CD4-positive, alpha-beta T cell treated with Interferon gamma for 1 hour (primary cell): ENCODE measurements at regions not wholly inside any gene's neighbourhood (a gene's known extent, or its start where the extent isn't known, plus 50 kb on each side); places are given as distances from the start of the nearest gene placed in this dataset.

Source experiments
- DNase-seq: peaks from one replicate; pipeline ENCODE4 v3.0.0-alpha.2; 2020

DNA sequence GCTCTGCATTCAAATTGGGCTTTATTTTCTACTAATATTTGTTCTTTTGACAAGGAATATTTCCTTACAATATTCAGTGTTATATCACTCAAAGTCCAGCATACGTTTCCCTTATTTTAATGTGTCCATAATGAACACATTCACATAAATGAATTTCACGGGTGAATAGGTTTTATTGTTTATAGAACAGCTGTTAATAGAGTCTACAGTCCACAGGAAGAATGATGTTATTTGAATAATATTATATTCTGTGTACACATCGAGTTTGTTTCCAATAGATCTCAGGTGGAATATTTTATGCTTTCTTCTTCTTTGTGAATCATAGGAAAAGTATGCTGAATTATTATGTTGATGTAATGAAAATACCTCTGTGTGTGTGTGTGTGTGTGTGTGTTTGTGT lies 582.4 kb downstream of the CDH26 start:
- no peak for DNase-seq

DNA sequence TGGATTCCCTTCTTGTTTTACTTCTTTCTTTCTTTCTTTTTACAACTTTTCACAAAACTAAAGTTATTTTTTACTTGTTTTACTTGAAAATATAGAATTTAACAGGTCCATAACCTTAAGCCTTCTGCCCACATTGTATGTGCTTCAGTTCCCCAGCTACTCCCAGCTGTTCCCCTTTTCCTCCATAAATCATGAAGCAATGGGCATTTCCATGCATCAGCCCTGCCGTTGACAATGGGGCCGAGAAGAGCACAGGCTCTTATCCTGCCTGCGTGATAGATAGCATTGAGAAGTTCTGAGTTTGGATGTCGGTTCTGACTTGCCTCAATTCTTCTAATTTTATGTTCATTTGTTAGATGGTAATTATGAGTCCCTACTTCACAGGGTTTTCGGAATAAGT lies 583.8 kb downstream of the CDH26 start:
- no peak for DNase-seq

DNA sequence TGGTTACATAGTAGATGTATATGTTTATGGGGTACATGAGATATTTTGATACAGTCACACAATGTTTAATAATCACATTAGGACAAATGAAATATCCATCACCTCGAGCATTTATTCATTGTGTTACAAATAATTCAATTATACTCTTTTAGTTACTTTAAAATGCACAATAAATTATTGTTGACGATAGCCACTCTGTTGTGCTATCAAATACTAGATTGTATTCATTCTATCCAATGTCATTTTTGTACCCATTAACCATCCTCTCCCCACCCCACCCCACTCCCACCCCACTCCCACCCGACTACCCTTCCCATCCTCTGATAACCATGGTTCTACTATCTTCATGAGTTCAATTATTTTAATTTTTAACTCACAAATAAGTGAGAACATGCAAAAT lies 585.4 kb downstream of the CDH26 start:
- no peak for DNase-seq

DNA sequence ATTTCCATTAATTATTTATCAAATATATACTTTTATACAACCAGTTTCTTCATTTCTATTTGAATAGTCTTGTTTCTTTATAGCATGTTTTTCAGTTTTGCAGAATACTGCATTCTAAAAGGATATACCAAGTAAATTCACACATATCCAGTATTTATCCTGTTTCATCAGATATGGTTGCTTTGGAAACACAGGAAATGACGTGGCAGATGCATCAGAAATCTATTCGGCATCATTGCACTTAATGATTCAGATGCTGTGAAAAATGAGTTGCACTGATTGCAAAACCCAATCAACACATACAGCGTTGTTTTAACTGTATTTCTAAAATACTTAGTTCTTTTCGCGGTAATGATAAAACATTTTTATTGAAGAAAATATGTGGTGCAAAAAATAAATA lies 594.9 kb downstream of the CDH26 start:
- DNase-seq: no peak

DNA sequence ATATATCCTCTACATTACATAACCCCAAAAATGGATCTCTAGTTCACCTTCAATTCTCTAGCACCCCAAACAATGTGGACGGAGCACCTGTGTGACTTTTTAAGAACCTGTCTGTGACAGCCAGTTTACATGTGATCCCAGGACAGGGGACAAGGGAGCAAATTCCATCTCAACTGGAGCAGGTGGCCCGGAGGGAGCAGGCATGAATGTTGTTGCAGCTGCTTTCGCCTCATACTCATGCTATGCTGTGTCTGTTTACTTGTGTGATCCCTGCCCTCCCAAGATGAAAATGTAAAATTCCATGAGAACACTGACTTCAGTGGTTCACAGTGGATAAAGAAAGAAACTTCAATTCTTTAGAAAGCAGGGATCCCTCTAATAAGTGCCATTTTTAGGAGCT lies 600.3 kb downstream of the CDH26 start:
- no peak for DNase-seq

DNA sequence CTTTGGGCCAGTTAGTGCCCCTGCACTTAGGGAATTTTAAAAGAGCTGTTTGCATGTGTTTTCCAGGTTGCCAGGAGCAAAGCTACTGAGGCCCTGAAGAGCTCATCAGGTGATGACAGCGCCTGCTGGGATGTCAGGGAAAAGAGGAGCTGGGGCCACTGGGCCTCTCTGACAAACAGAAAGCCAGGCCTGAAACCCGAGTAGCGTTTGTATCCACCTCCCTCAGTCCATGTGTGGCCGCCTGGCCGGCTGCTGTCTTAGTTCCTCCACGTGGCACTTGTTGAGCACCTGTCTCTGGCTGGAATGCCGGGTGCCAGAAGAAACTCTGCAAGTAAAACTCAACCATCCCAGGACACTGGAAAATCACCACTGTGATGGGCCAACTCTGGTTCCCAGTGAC lies 601.2 kb downstream of the CDH26 start:
- no peak for DNase-seq

DNA sequence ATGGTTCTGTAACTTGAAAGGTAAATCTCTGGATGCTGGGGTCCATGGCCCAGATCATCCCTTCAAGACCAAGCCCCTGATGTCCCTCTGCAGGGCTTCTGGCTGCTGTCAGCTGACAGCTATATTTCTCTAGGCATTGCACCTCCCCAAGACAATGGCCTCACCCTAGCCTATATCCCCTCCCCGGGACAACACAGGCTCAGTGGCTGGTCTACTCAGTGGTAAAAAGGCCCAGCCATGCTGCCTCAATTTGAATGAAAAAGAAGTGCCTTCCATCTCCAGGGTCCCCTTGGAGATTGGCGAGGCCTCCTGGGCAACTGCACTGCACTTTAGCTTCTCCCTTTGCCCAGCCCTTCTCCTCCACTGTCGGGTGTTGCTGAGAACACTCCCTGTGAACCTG lies 602.8 kb downstream of the CDH26 start:
- no peak for DNase-seq

DNA sequence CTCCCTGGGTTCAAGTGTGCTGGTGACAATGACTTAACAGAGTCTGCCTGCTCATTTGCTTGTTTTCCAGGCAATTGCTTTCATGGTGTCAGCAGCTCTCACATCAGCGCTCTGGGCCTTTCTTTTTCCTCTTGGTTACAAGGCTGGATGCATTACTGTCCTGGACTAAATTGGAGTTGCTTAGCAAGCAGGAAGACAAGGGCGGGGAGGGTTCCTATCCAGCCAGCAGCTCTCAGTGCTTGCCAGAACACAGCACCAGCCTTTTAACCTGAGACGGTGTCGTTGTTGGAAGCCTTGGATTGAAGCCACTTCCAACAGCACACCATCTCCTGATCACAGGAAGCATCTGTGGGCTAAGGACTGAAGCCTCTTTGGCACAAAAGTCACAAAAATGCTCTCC lies 606.9 kb downstream of the CDH26 start:
- no peak for DNase-seq

DNA sequence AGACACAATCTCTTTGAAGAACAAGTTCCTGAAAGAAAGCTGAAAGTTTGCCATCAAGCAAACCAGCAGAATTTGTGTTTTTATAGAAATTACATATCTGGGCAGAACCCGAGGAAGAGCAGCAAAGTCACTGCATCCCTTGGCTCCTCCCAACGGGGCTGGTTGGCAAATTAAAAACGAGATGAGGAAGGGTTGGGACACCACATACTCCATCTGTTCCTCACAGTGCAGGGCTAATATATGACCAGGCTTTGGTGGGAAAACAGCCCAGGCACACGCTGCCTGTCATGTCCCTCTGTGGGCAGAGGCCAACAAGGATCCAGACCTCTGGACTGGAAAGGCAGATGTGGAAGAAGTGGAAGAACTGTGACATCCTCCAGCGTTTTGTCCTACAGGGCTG lies 607.3 kb downstream of the CDH26 start:
- no peak for DNase-seq

DNA sequence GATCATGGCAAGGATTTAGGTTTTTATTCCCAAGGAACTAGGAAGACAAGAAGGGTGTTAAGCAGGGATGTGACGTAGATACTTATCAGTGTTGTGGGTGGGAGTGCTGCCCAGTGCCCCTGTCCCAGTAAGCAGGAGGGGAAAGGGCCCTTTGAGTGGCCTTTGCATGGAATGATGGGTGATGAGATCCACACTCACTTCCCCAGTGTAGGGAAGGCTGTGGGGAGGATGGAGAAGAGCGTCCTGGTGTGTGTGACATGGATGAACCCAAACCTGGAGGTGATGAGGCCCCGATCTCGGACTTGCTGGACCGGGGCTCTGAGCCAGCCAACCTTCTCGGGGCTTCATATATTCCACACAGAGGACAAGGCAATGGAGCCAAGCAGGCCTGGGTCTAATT lies 610.9 kb downstream of the CDH26 start:
- DNase-seq: no peak

DNA sequence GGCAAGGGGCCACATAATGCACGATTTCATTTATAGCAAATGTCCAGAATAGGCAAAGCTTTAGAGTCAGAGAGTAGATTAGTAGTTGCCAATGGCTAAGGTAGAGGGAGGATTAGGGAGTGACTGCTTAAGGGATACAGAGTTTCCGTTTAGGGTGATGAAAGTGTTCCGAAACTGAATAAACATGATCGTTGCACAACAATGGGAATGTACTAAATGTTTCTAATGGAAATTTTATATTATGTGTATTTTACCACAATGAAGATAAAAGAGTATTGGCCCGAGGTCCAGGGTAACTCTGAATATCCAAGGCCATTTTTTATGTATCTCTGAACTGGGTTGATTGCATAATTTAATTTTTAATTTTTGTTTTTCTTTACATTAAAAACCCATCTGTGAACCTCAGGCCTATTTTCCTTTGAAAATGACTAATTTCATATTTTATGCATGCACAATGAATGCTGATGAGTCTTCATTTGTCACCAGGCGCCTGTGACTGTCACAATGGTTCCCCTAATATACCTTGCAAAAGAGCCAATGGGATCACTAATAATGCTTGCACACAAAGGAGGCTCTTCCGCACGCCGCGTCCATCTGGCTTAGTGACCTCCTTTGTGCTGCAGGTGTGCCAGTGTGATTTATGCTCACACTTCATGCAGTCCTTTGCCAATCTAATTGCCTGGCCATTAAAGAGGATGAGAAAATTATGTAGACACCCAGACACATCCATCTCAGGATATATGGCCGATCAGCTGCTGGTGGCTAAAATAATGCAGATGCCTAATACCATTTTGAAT lies 612.5 kb downstream of the CDH26 start:
- DNase-seq: no peak

DNA sequence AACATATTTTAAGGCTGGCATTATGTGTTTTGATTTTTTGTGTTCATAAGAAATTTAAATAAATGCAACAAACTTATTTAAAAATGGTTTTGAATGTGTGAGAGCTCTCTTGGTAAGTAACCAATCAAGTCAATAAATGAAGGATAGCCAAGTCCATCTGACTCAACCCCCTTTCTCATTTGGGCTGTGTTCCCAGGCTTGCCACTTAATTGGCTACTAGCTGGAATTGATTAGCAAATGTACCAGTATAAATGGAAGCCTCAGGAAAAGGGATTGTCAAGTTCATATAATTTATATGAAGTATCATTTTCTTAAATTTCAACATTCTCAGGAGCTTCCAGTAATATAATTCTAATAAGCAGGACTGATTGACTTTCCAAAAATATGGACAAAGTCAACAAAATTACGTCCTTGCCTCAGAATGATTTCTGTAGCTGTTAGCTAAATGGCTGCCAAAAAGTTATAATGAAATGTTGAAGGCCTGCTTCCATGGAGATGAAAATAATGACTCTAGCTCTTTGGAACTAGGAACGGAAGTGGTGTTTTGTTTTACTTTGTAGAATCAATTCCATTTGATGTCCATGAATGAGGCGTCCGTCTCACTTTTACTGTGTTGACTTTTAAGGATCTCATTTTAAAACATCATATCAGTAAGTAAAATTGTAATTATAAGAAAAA lies 614.9 kb downstream of the CDH26 start:
- no peak for DNase-seq

DNA sequence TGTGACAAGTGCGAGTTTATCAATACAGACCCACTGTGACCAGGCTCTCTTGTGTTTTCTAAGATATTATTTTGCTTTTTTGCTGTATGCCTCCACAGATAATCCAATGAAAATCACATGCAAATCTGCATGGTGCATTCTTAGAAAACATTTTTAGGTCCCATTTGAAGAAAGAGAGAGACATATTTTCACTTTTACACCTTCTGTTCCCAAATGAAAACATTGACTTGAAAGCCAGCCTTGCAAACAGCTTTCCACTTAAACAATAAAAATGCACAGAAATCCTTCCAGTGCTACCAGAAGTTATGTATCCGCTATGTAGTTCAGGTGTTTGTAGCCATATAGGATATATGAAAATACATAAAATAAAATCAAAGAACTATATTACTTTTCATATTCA lies 618.0 kb downstream of the CDH26 start:
- no peak for DNase-seq

DNA sequence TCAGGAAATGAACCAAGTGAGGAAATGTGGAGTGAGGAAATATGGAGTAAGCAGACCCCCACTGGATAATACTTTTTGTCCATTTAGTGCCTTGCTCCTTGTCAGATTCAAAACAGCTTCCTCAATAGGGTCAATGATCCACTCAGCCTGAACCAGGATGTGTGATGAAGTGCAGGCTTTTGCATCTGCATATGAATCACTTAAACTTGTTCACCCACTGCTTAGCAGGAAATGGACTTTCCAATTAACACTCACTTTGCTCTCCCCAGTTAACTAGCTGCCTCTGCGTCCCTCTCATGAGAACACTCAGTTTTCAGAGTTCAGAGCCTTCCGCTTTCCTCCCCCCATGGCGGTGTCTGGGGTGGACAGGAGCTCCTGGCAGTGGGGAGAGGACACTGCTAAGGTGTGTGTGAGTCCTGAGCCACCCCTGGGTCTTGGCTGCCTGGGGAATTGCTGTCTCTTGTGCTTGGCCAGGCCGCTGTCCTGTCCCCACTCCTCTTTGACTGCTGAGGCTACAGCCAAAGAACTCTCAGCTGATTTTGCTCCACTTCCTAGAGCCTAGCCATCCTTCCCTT lies 621.8 kb downstream of the CDH26 start:
- no peak for DNase-seq

DNA sequence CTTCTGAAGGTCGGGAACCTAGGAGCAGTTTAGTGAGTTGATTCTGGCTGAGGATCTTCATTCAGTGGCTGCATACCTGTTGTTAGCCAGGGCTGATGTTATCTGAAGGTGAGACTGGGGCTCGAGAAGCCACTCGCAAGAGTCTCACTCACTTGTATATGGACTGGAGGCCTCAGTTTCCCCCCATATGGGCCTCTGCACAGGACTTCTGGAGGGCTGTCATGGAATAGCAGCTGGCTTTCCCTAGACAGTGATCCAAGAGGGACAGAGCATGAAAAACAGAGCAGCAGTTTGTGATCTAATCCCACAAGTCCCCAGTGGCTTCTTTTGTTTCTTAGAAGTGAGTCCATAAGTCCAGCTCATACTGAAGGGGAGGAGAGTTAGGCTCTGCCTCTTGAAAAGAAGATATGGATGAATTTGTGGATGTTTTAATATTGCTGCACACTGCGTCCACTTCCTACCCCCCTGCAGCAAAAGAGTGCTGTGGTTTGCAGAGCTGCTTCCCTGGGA lies 623.4 kb downstream of the CDH26 start:
- no peak for DNase-seq

DNA sequence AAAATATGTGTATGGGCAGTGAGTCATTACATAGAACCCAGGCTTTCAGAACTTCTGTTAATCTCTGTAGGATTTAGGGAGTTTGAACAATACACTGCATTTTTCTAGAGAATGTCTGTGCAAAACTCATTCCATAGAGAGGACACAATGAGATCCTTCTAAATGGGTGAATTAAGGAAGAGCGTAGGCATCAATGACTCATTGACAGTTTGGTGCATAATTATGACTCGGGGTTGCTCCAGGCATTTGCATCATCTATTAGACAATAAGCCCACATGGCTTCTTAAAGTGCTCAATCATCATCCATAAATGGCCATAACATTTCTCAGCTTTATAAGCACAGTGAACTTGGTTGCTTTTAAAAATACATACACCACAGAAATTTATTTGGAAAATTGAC lies 625.5 kb downstream of the CDH26 start:
- DNase-seq: no peak

DNA sequence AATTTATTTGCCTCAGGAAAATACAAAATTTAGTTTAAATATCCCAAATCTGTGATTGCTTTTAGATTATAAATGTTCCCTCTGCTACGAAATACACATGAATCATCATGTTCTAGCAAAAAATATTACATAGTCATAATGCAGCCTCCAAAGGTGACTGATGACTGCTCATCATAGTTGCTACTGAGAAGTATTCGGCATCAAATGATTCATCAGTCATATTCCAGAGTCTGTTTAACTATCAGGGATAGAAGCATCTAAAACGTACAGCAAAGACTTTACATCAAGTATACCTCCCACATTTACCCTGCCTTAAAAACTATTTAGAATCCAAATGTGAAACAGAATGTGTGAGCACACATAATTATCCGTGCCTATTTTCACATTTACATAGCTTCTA lies 626.0 kb downstream of the CDH26 start:
- DNase-seq: no peak

DNA sequence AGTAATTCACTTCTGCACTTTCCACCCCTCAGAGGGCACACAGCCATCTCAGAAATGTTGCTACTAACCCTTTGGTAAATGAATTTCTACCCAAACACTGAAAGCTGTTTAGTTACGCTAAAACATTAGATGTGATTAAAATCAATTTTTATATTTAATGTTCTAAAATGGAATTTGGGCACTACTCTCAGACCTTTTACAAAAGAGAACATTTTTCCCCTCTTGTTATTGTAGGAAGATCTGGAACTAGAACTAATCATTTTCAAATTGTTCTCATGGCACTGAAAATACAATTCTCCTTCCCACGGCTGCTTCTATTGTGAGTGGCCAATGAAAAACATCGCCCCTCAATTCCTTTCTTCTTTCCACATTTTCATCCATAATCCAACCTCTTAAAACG lies 627.4 kb downstream of the CDH26 start:
- DNase-seq: no peak

DNA sequence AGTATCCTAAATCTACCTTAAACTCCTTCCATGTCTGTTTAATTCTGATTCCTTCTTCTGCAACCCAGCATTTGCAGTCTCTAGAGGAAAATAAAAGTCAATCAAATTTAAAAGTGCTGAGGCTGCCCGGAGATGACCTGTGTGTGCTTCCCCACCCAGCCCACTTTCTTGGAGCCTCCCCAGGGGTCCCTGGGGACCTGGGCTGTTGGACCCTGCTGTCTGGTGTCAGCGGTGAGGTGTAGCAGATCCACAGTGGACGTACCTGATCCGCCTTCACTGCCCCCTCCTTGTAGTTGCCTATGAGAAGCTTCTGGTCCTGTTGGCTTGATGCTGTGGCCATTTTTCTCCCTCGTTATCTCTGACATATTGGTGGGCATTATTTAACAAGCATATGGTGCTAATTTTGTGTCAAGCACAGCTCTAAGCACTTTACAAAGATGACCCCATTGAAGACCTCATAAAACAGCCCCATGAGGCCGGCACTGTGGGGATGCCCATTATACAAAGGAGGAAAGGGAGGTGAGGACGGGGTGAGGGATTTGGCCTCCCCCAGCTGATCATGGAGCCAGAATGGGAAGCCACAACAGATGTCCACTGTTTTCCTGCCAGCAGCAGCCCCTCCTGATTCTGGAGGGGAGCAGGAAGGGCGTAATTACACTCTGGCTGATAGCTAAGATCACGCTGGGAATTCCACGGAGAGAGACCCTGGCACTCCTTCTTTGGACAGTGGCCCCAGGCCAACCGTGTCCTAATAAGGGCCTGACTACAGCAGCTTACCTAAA lies 628.2 kb downstream of the CDH26 start:
- DNase-seq: no peak

DNA sequence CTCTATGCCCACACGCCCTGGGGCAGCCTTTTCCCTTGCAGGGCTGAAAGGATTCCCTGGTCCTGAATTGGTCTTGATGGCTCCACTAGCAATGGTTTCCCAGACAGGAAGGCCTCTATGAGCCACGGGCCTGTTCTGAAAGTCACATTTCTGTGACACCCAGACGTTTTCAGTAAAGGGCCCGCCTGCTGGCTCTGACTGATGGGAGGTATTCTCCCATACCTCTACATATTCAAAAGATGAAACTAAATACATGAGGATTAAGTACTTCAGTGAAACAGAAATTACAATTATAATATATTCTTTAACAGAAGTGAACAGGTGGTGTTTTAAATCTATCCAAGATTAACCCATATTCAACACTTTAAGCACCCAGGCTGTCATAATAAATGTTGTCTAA lies 629.8 kb downstream of the CDH26 start:
- DNase-seq: no peak

DNA sequence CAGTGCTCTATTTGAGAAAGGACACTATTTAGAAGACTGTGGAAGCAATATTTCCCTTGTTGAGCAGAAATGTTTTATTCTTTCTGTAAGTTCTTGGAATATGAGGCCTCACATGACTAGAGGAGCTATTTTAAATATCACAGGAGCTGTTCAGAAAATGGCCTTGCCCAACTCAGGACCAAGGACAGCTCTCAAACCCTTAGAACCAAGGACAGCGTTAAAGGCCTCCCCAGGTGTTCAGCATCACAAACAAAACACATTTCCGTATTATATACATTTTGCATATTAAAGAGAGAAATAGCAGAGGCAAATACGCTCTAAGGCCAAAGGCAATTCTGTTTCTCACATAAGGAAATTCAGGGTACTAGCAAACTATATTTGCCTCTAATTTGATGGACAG lies 631.4 kb downstream of the CDH26 start:
- no peak for DNase-seq

DNA sequence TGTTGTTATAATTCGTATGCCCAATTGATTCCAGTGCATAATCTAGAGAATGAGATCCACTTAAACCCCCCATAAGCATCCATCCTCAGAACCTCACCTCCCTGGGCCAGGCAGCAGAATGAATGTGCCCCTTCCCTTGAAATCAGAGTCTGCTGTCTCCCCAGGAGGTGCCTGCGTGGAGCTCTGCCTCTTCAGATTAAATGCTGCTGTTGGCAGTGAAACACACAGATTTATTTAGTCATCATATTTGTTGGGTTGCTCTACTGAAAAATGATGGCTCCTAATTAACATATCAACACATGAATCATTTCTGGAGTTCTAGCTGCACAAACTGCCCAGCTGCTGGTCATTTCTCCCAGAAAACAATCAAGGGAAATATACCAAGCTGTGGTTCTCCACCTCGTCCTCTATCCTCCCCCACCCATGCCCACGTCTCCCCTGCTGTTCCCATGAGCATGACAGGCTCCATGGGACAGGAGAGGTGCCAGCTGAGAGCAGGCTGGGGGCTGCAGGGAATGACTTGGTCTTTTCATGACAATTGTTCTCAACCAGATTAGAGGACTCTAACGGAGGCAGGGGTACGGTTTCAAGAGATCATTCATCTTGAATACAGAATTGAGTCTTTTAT lies 633.1 kb downstream of the CDH26 start:
- DNase-seq: no peak

DNA sequence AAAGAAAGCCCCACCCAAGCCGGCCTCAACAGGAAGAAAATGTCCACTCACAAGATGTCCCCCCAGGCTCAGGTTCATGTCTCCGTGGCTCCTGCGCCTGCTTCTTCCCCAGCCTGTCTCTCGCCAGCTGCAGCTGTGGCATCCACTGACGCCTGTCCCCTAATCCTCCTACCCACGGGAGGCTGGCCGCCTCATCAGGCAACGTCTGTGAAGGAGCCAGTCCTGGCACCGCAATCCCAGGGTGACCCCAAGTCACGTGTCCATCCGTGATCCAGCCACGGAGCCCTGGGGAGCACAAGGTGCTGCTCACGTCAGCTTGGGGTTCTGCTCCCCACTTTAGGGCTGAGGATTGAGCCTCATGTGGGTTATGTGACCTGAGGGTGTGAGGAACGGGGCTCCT lies 640.3 kb downstream of the CDH26 start:
- DNase-seq: no peak
